ENCODE measurements at regions not wholly inside any gene's neighbourhood (a gene's known extent, or its start where the extent isn't known, plus 50 kb on each side); places are given as distances from the start of the nearest gene placed in this dataset.

DNA sequence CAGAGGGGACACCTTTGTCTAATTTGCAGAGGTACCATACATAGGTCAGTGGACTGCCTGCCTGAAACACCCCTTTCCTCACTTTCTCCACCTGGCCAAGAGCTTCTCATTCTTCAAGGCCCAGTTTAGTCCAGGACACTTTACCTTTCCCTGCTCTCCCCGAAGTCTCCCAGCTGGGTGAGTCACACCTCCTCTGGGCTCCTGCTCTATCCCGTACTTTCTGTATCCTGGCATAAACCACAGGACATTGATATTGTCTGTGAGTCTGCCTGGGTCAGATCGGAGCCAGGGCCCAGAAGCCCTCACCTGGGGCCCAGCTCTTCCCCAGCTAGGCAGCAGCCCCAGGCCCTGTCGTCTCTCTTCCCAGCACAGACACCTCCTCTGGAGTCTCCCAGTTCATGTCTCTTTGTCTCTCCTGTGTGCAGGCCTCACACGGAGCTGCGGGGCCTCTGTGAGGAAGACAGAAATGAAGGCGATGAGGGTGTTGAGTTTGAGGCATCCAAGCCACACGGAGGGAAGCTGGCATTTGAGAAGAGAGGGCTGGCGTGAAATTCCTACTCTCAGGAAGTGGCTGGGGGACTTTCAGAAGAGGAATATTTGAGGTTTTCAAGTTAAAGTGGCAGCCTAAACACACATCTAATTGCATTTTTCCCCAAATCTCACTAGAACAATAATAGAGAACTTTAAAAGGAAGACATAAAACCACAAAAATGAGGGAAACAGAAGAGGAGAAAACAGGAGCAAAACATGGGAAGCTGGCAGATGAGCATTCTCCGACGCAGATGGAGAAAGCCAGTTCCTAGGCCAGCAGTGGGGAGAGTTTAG is 79.6 kb upstream of the LAPTM4A start:
- Histone ChIP-seq H3K4me3 (no peak overlapping the region), H3K27me3 (no peaks in the 10 kb centered on the region), H3K4me1 (ENCODE audit: low read depth) (peaks cover 4% of the 10 kb centered on the region), H3K9me3 (ENCODE audit: low read depth) (no peaks in the 10 kb centered on the region), H3K27ac (no peak overlapping the region), H3K36me3 (no peaks in the 10 kb centered on the region)
- DNase-seq (ENCODE audit: low read depth in 1 of 2, low spot score in 1 of 2) = peak in 1 of 2 donors; percentile 64
- no peak for TF ChIP-seq CTCF (IDR thresholded peaks at IDR 0.05; ENCODE audit: low read depth, low read length)

DNA sequence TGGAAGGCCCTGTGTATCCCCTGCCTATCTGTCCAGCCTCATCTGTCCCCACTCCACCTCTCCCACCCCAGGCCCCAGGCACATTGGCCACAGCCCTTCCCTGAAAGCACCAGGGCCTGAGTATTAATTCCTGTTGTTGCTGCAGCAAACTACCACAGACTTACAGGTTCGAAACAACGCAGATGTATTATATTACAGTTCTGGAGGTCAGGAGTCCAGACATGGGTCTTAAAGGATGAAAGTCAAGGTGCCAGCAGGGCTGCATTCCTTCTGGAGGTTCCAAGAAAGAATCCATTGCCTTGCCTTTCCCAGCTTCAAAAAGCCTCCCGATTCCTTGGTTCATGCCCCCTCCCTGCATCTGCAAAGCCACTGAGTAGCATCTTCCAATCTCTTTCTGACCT is 78.7 kb upstream of the LAPTM4A start:
- H3K9me3 ChIP-seq (ENCODE audit: low read depth) = no peaks in the 10 kb centered on the region
- H3K27me3 ChIP-seq = no peaks in the 10 kb centered on the region
- H3K4me3 ChIP-seq = no peak overlapping the region
- no peaks in the 10 kb centered on the region for H3K4me1 ChIP-seq (ENCODE audit: low read depth)
- no peak overlapping the region for H3K27ac ChIP-seq
- no peak for TF ChIP-seq CTCF (IDR thresholded peaks at IDR 0.05; ENCODE audit: low read depth, low read length)
- DNase-seq (ENCODE audit: low read depth in 1 of 2, low spot score in 1 of 2) = no peak
- H3K36me3 ChIP-seq = no peaks in the 10 kb centered on the region

DNA sequence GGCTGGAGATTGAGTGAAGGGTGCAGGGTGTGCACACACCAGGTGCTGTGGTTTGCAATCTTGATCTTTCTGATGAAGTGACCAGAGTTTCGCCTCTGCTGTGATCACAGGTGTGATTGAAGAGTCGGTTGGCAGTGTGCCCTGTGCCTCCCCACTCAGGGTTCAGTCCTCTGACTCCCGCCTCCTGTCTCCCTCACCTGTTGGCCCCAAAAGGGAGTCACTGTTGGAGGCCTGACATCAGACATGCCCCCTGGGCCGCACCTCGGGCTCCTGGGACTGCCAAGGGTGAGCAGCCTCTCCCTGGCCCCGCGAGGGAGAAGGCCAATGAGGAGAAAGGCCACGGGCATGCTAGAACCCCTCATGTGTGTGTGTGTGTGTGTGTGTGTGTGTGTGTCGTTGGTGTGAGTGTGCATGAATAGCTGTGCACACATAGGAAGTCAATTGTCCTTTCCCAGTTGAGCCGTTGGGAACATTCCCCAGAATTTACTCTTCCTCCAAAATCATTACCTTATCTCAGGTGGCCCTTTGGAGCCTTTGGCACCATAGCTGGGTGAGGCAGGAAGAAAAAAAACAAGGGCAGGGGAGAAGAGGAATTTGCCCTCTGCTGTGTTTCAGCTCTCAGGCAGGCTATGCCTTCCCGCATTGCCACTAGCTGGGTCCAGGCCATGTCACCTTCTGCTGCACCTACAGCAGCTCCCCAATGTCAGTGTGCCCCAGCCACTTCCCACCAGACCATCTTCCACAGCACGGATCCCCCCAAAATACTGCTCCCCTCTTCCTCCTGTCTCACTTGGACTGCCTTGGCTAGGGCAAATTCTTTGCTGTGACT is 78.1 kb upstream of the LAPTM4A start:
- Histone ChIP-seq H3K36me3 (no peaks in the 10 kb centered on the region), H3K4me3 (no peak overlapping the region), H3K27me3 (no peaks in the 10 kb centered on the region), H3K27ac (no peak overlapping the region), H3K4me1 (ENCODE audit: low read depth) (no peaks in the 10 kb centered on the region), H3K9me3 (ENCODE audit: low read depth) (no peaks in the 10 kb centered on the region)
- no peak for TF ChIP-seq CTCF (IDR thresholded peaks at IDR 0.05; ENCODE audit: low read depth, low read length)
- no peak for DNase-seq (ENCODE audit: low read depth in 1 of 2, low spot score in 1 of 2)

GRCh38 chr2:20128506-20129330 is 77.3 kb upstream of the LAPTM4A start:
- no peak overlapping the region for H3K4me3 ChIP-seq
- no peaks in the 10 kb centered on the region for H3K36me3 ChIP-seq
- no peaks in the 10 kb centered on the region for H3K27me3 ChIP-seq
- no peak for DNase-seq (ENCODE audit: low read depth in 1 of 2, low spot score in 1 of 2)
- H3K9me3 ChIP-seq (ENCODE audit: low read depth) = no peaks in the 10 kb centered on the region
- no peak overlapping the region for H3K27ac ChIP-seq
- TF ChIP-seq CTCF (IDR thresholded peaks at IDR 0.05; ENCODE audit: low read depth, low read length) = no peak
- H3K4me1 ChIP-seq (ENCODE audit: low read depth) = no peaks in the 10 kb centered on the region

GRCh38 chr2:20126469-20126868 is 75.0 kb upstream of the LAPTM4A start:
- Histone ChIP-seq H3K36me3 (no peaks in the 10 kb centered on the region), H3K4me3 (no peak overlapping the region)

More at GRCh38 chr2:20126469-20126868, 75.0 kb upstream of the LAPTM4A start:
- no peak for DNase-seq (ENCODE audit: low read depth in 1 of 2, low spot score in 1 of 2)
- no peaks in the 10 kb centered on the region for H3K27me3 ChIP-seq
- H3K27ac ChIP-seq = no peak overlapping the region
- no peak for TF ChIP-seq CTCF (IDR thresholded peaks at IDR 0.05; ENCODE audit: low read depth, low read length)
- H3K4me1 ChIP-seq (ENCODE audit: low read depth) = no peaks in the 10 kb centered on the region
- H3K9me3 ChIP-seq (ENCODE audit: low read depth) = no peaks in the 10 kb centered on the region
